MM.1S (cell line): ENCODE measurements at regions not wholly inside any gene's neighbourhood (a gene's known extent, or its start where the extent isn't known, plus 50 kb on each side); places are given as distances from the start of the nearest gene placed in this dataset.

Experiments
- DNase-seq: peaks from one replicate; pipeline ENCODE4 v3.0.0-alpha.2; 2015
- H2AFZ ChIP-seq: fragments of 300-600 bp; sonication (generic); 2 replicates; pipeline ENCODE4 v1.6.0; 2016; ENCODE audit warnings: antibody characterized with exemption, low read length
- H3F3A ChIP-seq: fragments of 300-600 bp; sonication (generic); 2 replicates; pipeline ENCODE4 v1.6.1; 2016; ENCODE audit warnings: mild to moderate bottlenecking, antibody characterized with exemption, low read length, moderate library complexity, mixed read lengths; ENCODE audit not compliant: insufficient read depth
- H3K27ac ChIP-seq: fragments of 300-600 bp; sonication (generic); 2 replicates; pipeline ENCODE4 v1.5.1; 2016; ENCODE audit warnings: mild to moderate bottlenecking, low read length
- H3K27me3 ChIP-seq: fragments of 300-600 bp; sonication (generic); replicated peaks from 2 replicates; pipeline ENCODE4 v1.6.0; 2016; ENCODE audit warnings: low read length; ENCODE audit not compliant: insufficient read depth
- H3K36me3 ChIP-seq: fragments of 300-600 bp; sonication (generic); replicated peaks from 2 replicates; pipeline ENCODE4 v1.6.1; 2016; ENCODE audit warnings: mild to moderate bottlenecking, low read length, mixed read lengths; ENCODE audit not compliant: insufficient read depth
- H3K4me1 ChIP-seq: fragments of 300-600 bp; sonication (generic); 2 replicates; pipeline ENCODE4 v1.6.1; 2016; ENCODE audit warnings: low read length, mixed read lengths
- H3K4me2 ChIP-seq: fragments of 300-600 bp; sonication (generic); 2 replicates; pipeline ENCODE4 v1.6.0; 2016; ENCODE audit warnings: low read depth, low read length
- H3K4me3 ChIP-seq: fragments of 300-600 bp; sonication (generic); 2 replicates; pipeline ENCODE4 v1.5.1; 2016; ENCODE audit warnings: low read length, mixed read lengths
- H3K79me2 ChIP-seq: fragments of 300-600 bp; sonication (generic); 2 replicates; pipeline ENCODE4 v1.6.1; 2016; ENCODE audit warnings: mixed run types, low read length, mixed read lengths
- H3K9ac ChIP-seq: fragments of 300-600 bp; sonication (generic); 2 replicates; pipeline ENCODE4 v1.6.1; 2016; ENCODE audit warnings: low read length, mixed read lengths
- H3K9me2 ChIP-seq: fragments of 300-600 bp; sonication (generic); replicated peaks from 2 replicates; pipeline ENCODE4 v1.6.1; 2016; ENCODE audit warnings: mild to moderate bottlenecking, low read length, mixed read lengths; ENCODE audit not compliant: insufficient read depth
- H3K9me3 ChIP-seq: fragments of 300-600 bp; sonication (generic); replicated peaks from 2 replicates; pipeline ENCODE4 v1.6.1; 2016; ENCODE audit warnings: mild to moderate bottlenecking, low read length, mixed read lengths; ENCODE audit not compliant: insufficient read depth
- H4K20me1 ChIP-seq: fragments of 300-600 bp; sonication (generic); 2 replicates; pipeline ENCODE4 v1.6.1; 2016; ENCODE audit warnings: mild to moderate bottlenecking, low read length, moderate library complexity, mixed read lengths; ENCODE audit not compliant: insufficient read depth
- EZH2 ChIP-seq: fragments of 300-600 bp; sonication (generic); optimal IDR thresholded peaks from 2 replicates; pipeline ENCODE3; 2017; ENCODE audit warnings: low read depth, mild to moderate bottlenecking, antibody characterized with exemption, low read length, mixed read lengths
- EZH2phosphoT487 ChIP-seq: fragments of 300-600 bp; sonication (generic); IDR thresholded peaks from 2 replicates; pipeline ENCODE4 v1.6.1; 2018; ENCODE audit warnings: antibody characterized with exemption, low read length
- TF ChIP-seq, protein P1 (sequence below): fragments of 300-600 bp; sonication (generic); IDR thresholded peaks from 2 replicates; pipeline ENCODE4 v1.5.1; 2016; ENCODE audit warnings: antibody characterized with exemption, low read length, mixed read lengths

DNA sequence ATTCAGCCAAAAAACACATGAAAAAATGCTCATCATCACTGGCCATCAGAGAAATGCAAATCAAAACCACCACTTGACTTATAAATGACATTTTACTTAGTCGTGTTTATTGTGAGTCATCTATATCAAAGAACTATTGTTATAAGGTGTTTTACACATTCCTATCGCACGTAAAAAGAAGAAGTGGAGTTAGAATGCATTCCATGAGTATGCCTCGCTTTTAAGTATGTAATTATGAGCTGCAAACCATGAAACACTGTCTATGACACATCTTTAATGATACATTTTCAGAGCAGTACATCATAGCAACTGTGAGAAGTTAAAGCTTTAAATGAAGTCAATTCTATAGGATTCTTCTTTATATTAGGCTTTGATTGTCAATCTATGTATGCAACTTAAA lies 614.3 kb upstream of the ADAMTS5 start:
- no peak for DNase-seq
- no peak overlapping the region for H3K4me3 ChIP-seq
- no peaks in the 10 kb centered on the region for H3K79me2 ChIP-seq
- H3F3A ChIP-seq: no peaks in the 10 kb centered on the region
- H3K4me2 ChIP-seq: no peak overlapping the region
- no peak overlapping the region for H3K27ac ChIP-seq
- TF ChIP-seq EZH2phosphoT487 (no peak), EZH2 (no peak)
- TF ChIP-seq, protein P1, sequence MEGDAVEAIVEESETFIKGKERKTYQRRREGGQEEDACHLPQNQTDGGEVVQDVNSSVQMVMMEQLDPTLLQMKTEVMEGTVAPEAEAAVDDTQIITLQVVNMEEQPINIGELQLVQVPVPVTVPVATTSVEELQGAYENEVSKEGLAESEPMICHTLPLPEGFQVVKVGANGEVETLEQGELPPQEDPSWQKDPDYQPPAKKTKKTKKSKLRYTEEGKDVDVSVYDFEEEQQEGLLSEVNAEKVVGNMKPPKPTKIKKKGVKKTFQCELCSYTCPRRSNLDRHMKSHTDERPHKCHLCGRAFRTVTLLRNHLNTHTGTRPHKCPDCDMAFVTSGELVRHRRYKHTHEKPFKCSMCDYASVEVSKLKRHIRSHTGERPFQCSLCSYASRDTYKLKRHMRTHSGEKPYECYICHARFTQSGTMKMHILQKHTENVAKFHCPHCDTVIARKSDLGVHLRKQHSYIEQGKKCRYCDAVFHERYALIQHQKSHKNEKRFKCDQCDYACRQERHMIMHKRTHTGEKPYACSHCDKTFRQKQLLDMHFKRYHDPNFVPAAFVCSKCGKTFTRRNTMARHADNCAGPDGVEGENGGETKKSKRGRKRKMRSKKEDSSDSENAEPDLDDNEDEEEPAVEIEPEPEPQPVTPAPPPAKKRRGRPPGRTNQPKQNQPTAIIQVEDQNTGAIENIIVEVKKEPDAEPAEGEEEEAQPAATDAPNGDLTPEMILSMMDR: no peak
- H3K36me3 ChIP-seq: no peaks in the 10 kb centered on the region
- H3K9me3 ChIP-seq: no peaks in the 10 kb centered on the region
- H4K20me1 ChIP-seq: no peaks in the 10 kb centered on the region
- no peaks in the 10 kb centered on the region for H3K9me2 ChIP-seq
- H2AFZ ChIP-seq: no peak overlapping the region
- no peaks in the 10 kb centered on the region for H3K27me3 ChIP-seq
- no peak overlapping the region for H3K9ac ChIP-seq
- H3K4me1 ChIP-seq: no peaks in the 10 kb centered on the region

DNA sequence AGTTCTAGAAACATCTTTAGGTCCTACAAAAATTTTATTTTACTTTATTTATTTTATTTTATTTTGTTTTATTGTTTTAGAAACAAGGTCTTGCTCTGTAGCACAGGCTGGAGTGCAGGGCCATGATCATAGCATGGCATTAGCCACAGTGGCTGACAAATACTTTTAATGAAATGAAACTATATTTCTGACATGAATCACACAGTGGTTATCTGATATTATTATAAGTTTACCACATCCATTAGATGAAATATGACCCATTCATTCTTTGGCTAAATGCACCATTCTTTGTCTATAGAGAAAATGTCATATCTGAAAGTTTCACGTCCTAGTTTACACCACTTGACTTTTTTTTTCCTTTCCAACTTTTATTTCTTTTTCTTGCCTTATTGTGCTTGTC lies 613.4 kb upstream of the ADAMTS5 start:
- H3K4me3 ChIP-seq: no peak overlapping the region
- no peaks in the 10 kb centered on the region for H3K4me1 ChIP-seq
- H3K36me3 ChIP-seq: no peaks in the 10 kb centered on the region
- H3K9me2 ChIP-seq: no peaks in the 10 kb centered on the region
- no peak for DNase-seq
- H3K9ac ChIP-seq: no peak overlapping the region
- H3K79me2 ChIP-seq: no peaks in the 10 kb centered on the region
- no peaks in the 10 kb centered on the region for H4K20me1 ChIP-seq
- no peaks in the 10 kb centered on the region for H3K9me3 ChIP-seq
- H3F3A ChIP-seq: no peaks in the 10 kb centered on the region
- H3K27me3 ChIP-seq: no peaks in the 10 kb centered on the region
- TF ChIP-seq EZH2phosphoT487 (no peak), EZH2 (no peak)
- TF ChIP-seq, protein P1: no peak
- no peak overlapping the region for H3K4me2 ChIP-seq
- H3K27ac ChIP-seq: no peak overlapping the region
- no peak overlapping the region for H2AFZ ChIP-seq

DNA sequence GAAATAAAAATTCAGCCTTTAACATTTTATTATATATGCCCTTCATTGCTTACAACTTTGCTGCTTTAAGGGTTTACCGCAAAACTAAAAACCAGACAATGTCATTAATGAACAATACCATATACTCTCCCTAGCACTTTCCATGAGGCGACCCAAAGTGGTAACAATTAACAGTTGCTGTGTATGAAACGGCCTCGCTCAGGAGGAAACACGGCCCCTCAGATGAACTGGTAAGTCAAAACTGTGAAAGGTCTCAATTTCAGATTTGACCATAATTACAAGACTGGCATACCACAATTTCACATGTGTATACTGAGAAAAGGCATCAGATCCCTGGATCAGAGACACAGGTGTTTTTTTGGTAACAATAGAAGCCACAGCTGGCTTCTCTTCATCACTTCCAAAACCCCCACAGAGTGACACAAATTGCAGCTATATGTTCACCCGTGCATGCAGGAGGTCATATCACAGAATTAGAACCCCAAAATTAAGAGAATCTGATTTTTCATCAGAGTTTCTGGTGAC lies 611.9 kb upstream of the ADAMTS5 start:
- Histone ChIP-seq H3K27me3 (no peaks in the 10 kb centered on the region), H3K79me2 (no peaks in the 10 kb centered on the region), H4K20me1 (no peaks in the 10 kb centered on the region), H3K4me3 (no peak overlapping the region), H3K9me2 (no peaks in the 10 kb centered on the region), H2AFZ (no peak overlapping the region), H3F3A (no peaks in the 10 kb centered on the region), H3K4me1 (no peaks in the 10 kb centered on the region), H3K36me3 (no peaks in the 10 kb centered on the region), H3K4me2 (no peak overlapping the region), H3K9me3 (no peaks in the 10 kb centered on the region), H3K27ac (no peak overlapping the region), H3K9ac (no peak overlapping the region)
- peak; percentile 39 for DNase-seq
- TF ChIP-seq EZH2: no peak
- TF ChIP-seq EZH2phosphoT487: no peak
- TF ChIP-seq, protein P1: no peak
